ENCODE measurements at regions not wholly inside any gene's neighbourhood (a gene's known extent, or its start where the extent isn't known, plus 50 kb on each side); places are given as distances from the start of the nearest gene placed in this dataset.

DNA sequence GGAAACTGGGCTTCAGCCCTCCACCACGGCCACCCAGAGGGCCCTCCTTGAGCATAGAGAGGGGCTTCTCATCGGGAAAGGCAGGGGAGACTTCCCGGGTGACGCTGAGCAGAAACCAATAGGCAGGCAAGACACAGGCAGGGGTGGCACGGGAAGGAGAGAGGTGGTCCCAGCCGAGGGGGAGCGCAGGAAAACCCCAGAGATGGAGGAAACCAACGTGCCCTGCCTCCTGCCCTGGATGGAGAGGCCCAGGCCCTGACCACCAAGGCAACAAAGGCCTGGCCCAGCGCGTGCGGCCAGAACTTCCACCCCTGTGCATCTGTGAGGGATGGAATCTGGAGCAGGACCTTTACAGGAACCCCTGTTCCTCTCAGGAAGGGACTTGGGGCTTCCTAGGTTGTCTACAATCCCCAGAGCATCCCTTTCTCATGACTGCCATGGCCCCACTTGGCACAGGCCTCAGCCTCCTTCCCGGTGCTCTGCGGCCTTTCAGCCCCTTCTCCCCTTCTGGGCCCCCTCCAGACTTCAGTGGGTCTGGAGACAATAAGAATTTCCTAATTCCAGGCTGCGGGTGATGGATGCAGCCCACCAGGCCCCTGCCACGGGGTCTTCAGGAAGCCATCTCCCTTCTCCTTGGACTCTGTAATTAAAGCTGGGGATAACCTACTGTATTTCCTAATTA lies 137.0 kb upstream of the RET start:
- TF ChIP-seq, protein P1, sequence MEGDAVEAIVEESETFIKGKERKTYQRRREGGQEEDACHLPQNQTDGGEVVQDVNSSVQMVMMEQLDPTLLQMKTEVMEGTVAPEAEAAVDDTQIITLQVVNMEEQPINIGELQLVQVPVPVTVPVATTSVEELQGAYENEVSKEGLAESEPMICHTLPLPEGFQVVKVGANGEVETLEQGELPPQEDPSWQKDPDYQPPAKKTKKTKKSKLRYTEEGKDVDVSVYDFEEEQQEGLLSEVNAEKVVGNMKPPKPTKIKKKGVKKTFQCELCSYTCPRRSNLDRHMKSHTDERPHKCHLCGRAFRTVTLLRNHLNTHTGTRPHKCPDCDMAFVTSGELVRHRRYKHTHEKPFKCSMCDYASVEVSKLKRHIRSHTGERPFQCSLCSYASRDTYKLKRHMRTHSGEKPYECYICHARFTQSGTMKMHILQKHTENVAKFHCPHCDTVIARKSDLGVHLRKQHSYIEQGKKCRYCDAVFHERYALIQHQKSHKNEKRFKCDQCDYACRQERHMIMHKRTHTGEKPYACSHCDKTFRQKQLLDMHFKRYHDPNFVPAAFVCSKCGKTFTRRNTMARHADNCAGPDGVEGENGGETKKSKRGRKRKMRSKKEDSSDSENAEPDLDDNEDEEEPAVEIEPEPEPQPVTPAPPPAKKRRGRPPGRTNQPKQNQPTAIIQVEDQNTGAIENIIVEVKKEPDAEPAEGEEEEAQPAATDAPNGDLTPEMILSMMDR (IDR thresholded peaks at IDR 0.05) = no peak
- no peak for TF ChIP-seq POLR2A (IDR thresholded peaks at IDR 0.05)

Measured in testis (tissue), 2 donors.